ENCODE measurements at regions not wholly inside any gene's neighbourhood (a gene's known extent, or its start where the extent isn't known, plus 50 kb on each side); places are given as distances from the start of the nearest gene placed in this dataset.

DNA sequence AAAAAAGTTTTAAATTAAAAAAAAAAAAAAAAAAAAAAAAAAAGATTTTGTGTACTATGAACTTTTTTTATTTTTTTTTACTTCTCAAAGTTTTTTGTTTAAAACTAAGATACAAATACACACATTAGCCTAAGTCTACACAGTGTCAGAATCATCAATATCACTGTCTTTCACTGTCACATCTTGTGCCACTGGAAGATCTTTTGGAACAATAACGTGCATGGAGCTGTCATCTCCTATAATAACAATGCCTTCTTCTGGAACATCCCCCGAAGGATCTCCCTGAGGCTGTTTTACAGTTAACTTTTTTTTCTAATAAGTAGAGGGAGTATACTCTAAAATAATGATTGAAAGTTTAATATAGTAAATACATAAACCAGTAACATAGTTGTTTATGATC lies 295.7 kb downstream of the KCNJ2 start:
- Histone ChIP-seq H3K9me3 (ENCODE audit: control insufficient read depth in 1 of 2, low read length in 2 of 2) (peaks cover 0 to 3% of the 10 kb centered on the region in 2 donors), H3K36me3 (ENCODE audit: insufficient read depth, low read length) (no peaks in the 10 kb centered on the region), H3K27me3 (ENCODE audit: insufficient read depth, low read length) (no peaks in the 10 kb centered on the region), H3K4me3 (ENCODE audit: low read length in 2 of 2) (no peak overlapping the region), H3K4me1 (ENCODE audit: insufficient read depth, low read length) (no peaks in the 10 kb centered on the region), H3K27ac (ENCODE audit: low read depth, low read length) (no peak overlapping the region)
- POLR2A ChIA-PET (ENCODE audit: partially characterized antibody) = no interaction called here
- H3K4me1 Mint-ChIP-seq = no peaks in the 10 kb centered on the region
- CTCF ChIA-PET (ENCODE audit: partially characterized antibody) = interaction anchor here (1.4 kb wide), 1 partner anchor 8 kb away, joined by 5 read pairs; no protein-coding TSS in a partner anchor
- H3K27ac Mint-ChIP-seq = no peak overlapping the region
- H3K27me3 Mint-ChIP-seq = peaks cover 0 to 1% of the 10 kb centered on the region in 2 donors
- H3K4me3 Mint-ChIP-seq = no peak overlapping the region
- H3K9me3 Mint-ChIP-seq = no peaks in the 10 kb centered on the region
- no peak for DNase-seq
- intact Hi-C loops (cut with micrococcal nuclease) = no loop called here
- H3K36me3 Mint-ChIP-seq = no peaks in the 10 kb centered on the region

DNA sequence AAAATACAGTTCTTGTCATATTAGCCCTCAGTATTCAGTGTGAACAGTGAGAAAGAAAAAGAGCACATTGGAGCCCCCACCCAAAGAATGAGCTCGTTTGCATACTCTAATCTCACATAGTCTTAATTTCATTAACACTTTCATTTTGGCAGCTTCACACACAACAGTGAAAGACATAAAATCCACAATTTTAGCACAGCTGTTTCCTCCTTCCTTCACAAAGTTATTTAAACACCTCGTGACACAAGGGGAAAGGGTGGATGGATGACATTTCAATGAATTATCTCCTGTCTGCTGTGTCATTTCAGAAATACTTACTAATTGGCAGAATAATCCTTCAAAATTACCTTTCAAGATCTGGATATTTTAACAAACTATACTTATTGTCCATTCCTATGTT lies 299.3 kb downstream of the KCNJ2 start:
- POLR2A ChIA-PET (ENCODE audit: partially characterized antibody) = no interaction called here
- no peaks in the 10 kb centered on the region for H3K4me1 Mint-ChIP-seq
- CTCF ChIA-PET (ENCODE audit: partially characterized antibody) = no interaction called here
- H3K27me3 Mint-ChIP-seq = peaks cover 0 to 1% of the 10 kb centered on the region in 2 donors
- no peaks in the 10 kb centered on the region for H3K36me3 Mint-ChIP-seq
- H3K9me3 Mint-ChIP-seq = peaks cover 0 to 4% (median 0%) of the 10 kb centered on the region in 8 donors
- Histone ChIP-seq H3K27ac (ENCODE audit: low read depth, low read length) (no peak overlapping the region), H3K27me3 (ENCODE audit: insufficient read depth, low read length) (no peaks in the 10 kb centered on the region), H3K9me3 (ENCODE audit: control insufficient read depth in 1 of 2, low read length in 2 of 2) (peaks cover 0 to 3% of the 10 kb centered on the region in 2 donors), H3K4me1 (ENCODE audit: insufficient read depth, low read length) (no peaks in the 10 kb centered on the region), H3K36me3 (ENCODE audit: insufficient read depth, low read length) (no peaks in the 10 kb centered on the region), H3K4me3 (ENCODE audit: low read length in 2 of 2) (no peak overlapping the region)
- intact Hi-C loops (cut with micrococcal nuclease) = no loop called here
- DNase-seq = no peak
- no peak overlapping the region for H3K27ac Mint-ChIP-seq
- no peak overlapping the region for H3K4me3 Mint-ChIP-seq

GRCh38 chr17:70473049-70473448 lies 303.7 kb downstream of the KCNJ2 start:
- peaks cover 0 to 5% (median 2%) of the 10 kb centered on the region in 8 donors for H3K9me3 Mint-ChIP-seq
- no peaks in the 10 kb centered on the region for H3K36me3 Mint-ChIP-seq
- no peaks in the 10 kb centered on the region for H3K4me1 ChIP-seq (ENCODE audit: insufficient read depth, low read length)
- no peaks in the 10 kb centered on the region for H3K4me1 Mint-ChIP-seq
- ChIA-PET CTCF (ENCODE audit: partially characterized antibody) (no interaction called here), POLR2A (ENCODE audit: partially characterized antibody) (no interaction called here)
- no peak for DNase-seq
- H3K9me3 ChIP-seq (ENCODE audit: control insufficient read depth in 1 of 2, low read length in 2 of 2) = peaks cover 0 to 3% of the 10 kb centered on the region in 2 donors
- H3K4me3 ChIP-seq (ENCODE audit: low read length in 2 of 2) = no peak overlapping the region
- intact Hi-C loops (cut with micrococcal nuclease) = no loop called here
- no peaks in the 10 kb centered on the region for H3K36me3 ChIP-seq (ENCODE audit: insufficient read depth, low read length)
- no peaks in the 10 kb centered on the region for H3K27me3 ChIP-seq (ENCODE audit: insufficient read depth, low read length)
- no peak overlapping the region for H3K4me3 Mint-ChIP-seq
- H3K27ac Mint-ChIP-seq = no peak overlapping the region
- H3K27me3 Mint-ChIP-seq = peaks cover 0 to 1% of the 10 kb centered on the region in 2 donors
- H3K27ac ChIP-seq (ENCODE audit: low read depth, low read length) = no peak overlapping the region

GRCh38 chr17:70476368-70476767 lies 307.0 kb downstream of the KCNJ2 start:
- ChIA-PET CTCF (ENCODE audit: partially characterized antibody) (no interaction called here), POLR2A (ENCODE audit: partially characterized antibody) (no interaction called here)
- Histone ChIP-seq H3K36me3 (ENCODE audit: insufficient read depth, low read length) (no peaks in the 10 kb centered on the region), H3K27ac (ENCODE audit: low read depth, low read length) (no peak overlapping the region), H3K27me3 (ENCODE audit: insufficient read depth, low read length) (no peaks in the 10 kb centered on the region), H3K4me1 (ENCODE audit: insufficient read depth, low read length) (no peaks in the 10 kb centered on the region), H3K9me3 (ENCODE audit: control insufficient read depth in 1 of 2, low read length in 2 of 2) (no peaks in the 10 kb centered on the region), H3K4me3 (ENCODE audit: low read length in 2 of 2) (no peak overlapping the region)
- peaks cover 0 to 6% (median 2%) of the 10 kb centered on the region in 8 donors for H3K9me3 Mint-ChIP-seq
- H3K27me3 Mint-ChIP-seq = no peaks in the 10 kb centered on the region
- H3K36me3 Mint-ChIP-seq = no peaks in the 10 kb centered on the region
- DNase-seq = no peak
- intact Hi-C loops (cut with micrococcal nuclease) = no loop called here
- H3K4me1 Mint-ChIP-seq = no peaks in the 10 kb centered on the region
- H3K4me3 Mint-ChIP-seq = no peak overlapping the region
- H3K27ac Mint-ChIP-seq = no peak overlapping the region

DNA sequence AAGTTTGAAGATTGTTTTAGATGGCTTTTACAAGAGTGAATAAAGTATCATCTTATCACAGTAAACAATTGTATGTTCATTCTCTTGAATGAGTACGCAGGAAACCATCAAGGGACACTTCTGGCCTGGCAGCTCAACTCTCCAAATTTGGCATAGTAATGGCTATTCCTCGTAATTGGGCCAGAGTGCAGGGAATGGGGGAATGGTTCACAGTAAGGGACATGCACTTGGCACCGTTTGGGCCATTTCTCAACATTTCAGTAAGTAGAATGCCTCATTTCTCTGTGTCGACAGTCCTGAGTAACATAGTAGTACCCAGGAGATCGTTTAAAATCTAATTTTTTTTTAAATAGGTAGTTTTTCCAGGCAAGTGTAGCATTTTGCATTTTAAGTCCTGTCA lies 309.6 kb downstream of the KCNJ2 start:
- Mint-ChIP-seq H3K27me3 (peaks cover 0 to 2% of the 10 kb centered on the region in 2 donors), H3K4me1 (no peaks in the 10 kb centered on the region), H3K9me3 (peaks cover 0 to 13% (median 4%) of the 10 kb centered on the region in 8 donors), H3K27ac (no peak overlapping the region), H3K4me3 (no peak overlapping the region), H3K36me3 (no peaks in the 10 kb centered on the region)
- Histone ChIP-seq H3K9me3 (ENCODE audit: control insufficient read depth in 1 of 2, low read length in 2 of 2) (no peaks in the 10 kb centered on the region), H3K36me3 (ENCODE audit: insufficient read depth, low read length) (no peaks in the 10 kb centered on the region), H3K4me3 (ENCODE audit: low read length in 2 of 2) (no peak overlapping the region), H3K27ac (ENCODE audit: low read depth, low read length) (no peak overlapping the region), H3K4me1 (ENCODE audit: insufficient read depth, low read length) (no peaks in the 10 kb centered on the region), H3K27me3 (ENCODE audit: insufficient read depth, low read length) (no peaks in the 10 kb centered on the region)
- intact Hi-C loops (cut with micrococcal nuclease) = no loop called here
- no peak for DNase-seq
- POLR2A ChIA-PET (ENCODE audit: partially characterized antibody) = no interaction called here
- CTCF ChIA-PET (ENCODE audit: partially characterized antibody) = no interaction called here

DNA sequence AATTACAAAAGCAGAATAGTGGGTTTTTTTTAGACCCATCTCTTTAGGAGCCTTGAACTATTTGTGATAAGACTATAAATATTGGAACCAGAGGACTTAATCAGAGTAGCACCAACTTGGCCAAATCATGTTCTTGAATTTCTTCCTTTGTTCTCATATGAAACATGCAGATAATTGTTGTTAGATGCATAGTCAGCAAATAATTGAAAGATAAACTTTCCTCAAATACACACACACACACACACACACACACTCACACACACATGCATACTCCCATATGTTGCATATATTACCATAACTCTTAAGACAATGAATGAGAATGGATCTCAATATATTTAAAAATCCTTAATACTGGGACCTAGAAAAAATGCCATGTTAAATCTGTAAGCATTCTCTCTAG lies 310.4 kb downstream of the KCNJ2 start:
- no peak for DNase-seq
- Histone ChIP-seq H3K4me3 (ENCODE audit: low read length in 2 of 2) (no peak overlapping the region), H3K36me3 (ENCODE audit: insufficient read depth, low read length) (no peaks in the 10 kb centered on the region), H3K27me3 (ENCODE audit: insufficient read depth, low read length) (no peaks in the 10 kb centered on the region), H3K4me1 (ENCODE audit: insufficient read depth, low read length) (no peaks in the 10 kb centered on the region), H3K9me3 (ENCODE audit: control insufficient read depth in 1 of 2, low read length in 2 of 2) (no peaks in the 10 kb centered on the region), H3K27ac (ENCODE audit: low read depth, low read length) (no peak overlapping the region)
- Mint-ChIP-seq H3K27ac (no peak overlapping the region), H3K9me3 (peaks cover 0 to 9% (median 3%) of the 10 kb centered on the region in 8 donors), H3K36me3 (no peaks in the 10 kb centered on the region), H3K4me3 (no peak overlapping the region), H3K27me3 (peaks cover 0 to 2% of the 10 kb centered on the region in 2 donors), H3K4me1 (no peaks in the 10 kb centered on the region)
- ChIA-PET CTCF (ENCODE audit: partially characterized antibody) (no interaction called here), POLR2A (ENCODE audit: partially characterized antibody) (no interaction called here)
- intact Hi-C loops (cut with micrococcal nuclease) = no loop called here

GRCh38 chr17:70483624-70484023 lies 314.3 kb downstream of the KCNJ2 start:
- Histone ChIP-seq H3K27ac (ENCODE audit: low read depth, low read length) (no peak overlapping the region), H3K4me3 (ENCODE audit: low read length in 2 of 2) (no peak overlapping the region), H3K27me3 (ENCODE audit: insufficient read depth, low read length) (no peaks in the 10 kb centered on the region), H3K36me3 (ENCODE audit: insufficient read depth, low read length) (no peaks in the 10 kb centered on the region), H3K9me3 (ENCODE audit: control insufficient read depth in 1 of 2, low read length in 2 of 2) (no peaks in the 10 kb centered on the region), H3K4me1 (ENCODE audit: insufficient read depth, low read length) (no peaks in the 10 kb centered on the region)
- H3K4me1 Mint-ChIP-seq = no peaks in the 10 kb centered on the region
- no peak overlapping the region for H3K4me3 Mint-ChIP-seq
- intact Hi-C loops (cut with micrococcal nuclease) = no loop called here
- POLR2A ChIA-PET (ENCODE audit: partially characterized antibody) = no interaction called here
- no peaks in the 10 kb centered on the region for H3K36me3 Mint-ChIP-seq
- peaks cover 0 to 13% (median 3%) of the 10 kb centered on the region in 8 donors for H3K9me3 Mint-ChIP-seq
- DNase-seq = no peak
- H3K27me3 Mint-ChIP-seq = peaks cover 0 to 2% of the 10 kb centered on the region in 2 donors
- CTCF ChIA-PET (ENCODE audit: partially characterized antibody) = no interaction called here
- H3K27ac Mint-ChIP-seq = no peak overlapping the region

GRCh38 chr17:70484050-70484449 lies 314.7 kb downstream of the KCNJ2 start:
- H3K4me3 Mint-ChIP-seq = no peak overlapping the region
- Histone ChIP-seq H3K36me3 (ENCODE audit: insufficient read depth, low read length) (no peaks in the 10 kb centered on the region), H3K9me3 (ENCODE audit: control insufficient read depth in 1 of 2, low read length in 2 of 2) (no peaks in the 10 kb centered on the region), H3K4me1 (ENCODE audit: insufficient read depth, low read length) (no peaks in the 10 kb centered on the region), H3K27ac (ENCODE audit: low read depth, low read length) (no peak overlapping the region), H3K27me3 (ENCODE audit: insufficient read depth, low read length) (no peaks in the 10 kb centered on the region), H3K4me3 (ENCODE audit: low read length in 2 of 2) (no peak overlapping the region)
- intact Hi-C loops (cut with micrococcal nuclease) = no loop called here
- H3K27me3 Mint-ChIP-seq = peaks cover 0 to 2% of the 10 kb centered on the region in 2 donors
- no peak overlapping the region for H3K27ac Mint-ChIP-seq
- CTCF ChIA-PET (ENCODE audit: partially characterized antibody) = no interaction called here
- DNase-seq = no peak
- H3K4me1 Mint-ChIP-seq = no peaks in the 10 kb centered on the region
- no peaks in the 10 kb centered on the region for H3K36me3 Mint-ChIP-seq
- POLR2A ChIA-PET (ENCODE audit: partially characterized antibody) = no interaction called here
- peaks cover 0 to 13% (median 3%) of the 10 kb centered on the region in 8 donors for H3K9me3 Mint-ChIP-seq

All from CD4-positive, alpha-beta memory T cell (primary cell).